ENCODE measurements at regions not wholly inside any gene's neighbourhood (a gene's known extent, or its start where the extent isn't known, plus 50 kb on each side); places are given as distances from the start of the nearest gene placed in this dataset.

- ChIA-PET POLR2A (no interaction called here), CTCF (no interaction called here)
- no peak for TF ChIP-seq CTCF (IDR thresholded peaks at IDR 0.05; ENCODE audit: control extremely low read depth, extremely low read depth, low read depth, missing control alignments)
- DNase-seq (ENCODE audit: extremely low spot score) = no peak
These were observed 405.5 kb downstream of the ARHGEF28 start for GRCh38 chr5:74031536-74031935.

GRCh38 chr5:74030821-74031220 lies 404.8 kb downstream of the ARHGEF28 start:
- ChIA-PET POLR2A (no interaction called here), CTCF (no interaction called here)
- TF ChIP-seq CTCF (IDR thresholded peaks at IDR 0.05; ENCODE audit: control extremely low read depth, extremely low read depth, low read depth, missing control alignments) = no peak
- DNase-seq (ENCODE audit: extremely low spot score) = no peak

- ChIA-PET CTCF (no interaction called here), POLR2A (no interaction called here)
- TF ChIP-seq CTCF (IDR thresholded peaks at IDR 0.05; ENCODE audit: control extremely low read depth, extremely low read depth, low read depth, missing control alignments) = no peak
- no peak for DNase-seq (ENCODE audit: extremely low spot score)
These were observed 404.4 kb downstream of the ARHGEF28 start for GRCh38 chr5:74030371-74030770.

- no peak for DNase-seq (ENCODE audit: extremely low spot score)
- POLR2A ChIA-PET = no interaction called here
- TF ChIP-seq CTCF (IDR thresholded peaks at IDR 0.05; ENCODE audit: control extremely low read depth, extremely low read depth, low read depth, missing control alignments) = no peak
- CTCF ChIA-PET = no interaction called here
These were observed 403.0 kb downstream of the ARHGEF28 start for GRCh38 chr5:74028976-74029375.

- ChIA-PET POLR2A (no interaction called here), CTCF (interaction anchor here (1.6 kb wide), 1 partner anchor 12 kb away, joined by 4 read pairs; no protein-coding TSS in a partner anchor)
- TF ChIP-seq CTCF (IDR thresholded peaks at IDR 0.05; ENCODE audit: control extremely low read depth, extremely low read depth, low read depth, missing control alignments) = no peak
- DNase-seq (ENCODE audit: extremely low spot score) = no peak
These were observed 402.4 kb downstream of the ARHGEF28 start for GRCh38 chr5:74028406-74028805.

GRCh38 chr5:74027732-74028338 lies 401.8 kb downstream of the ARHGEF28 start:
- TF ChIP-seq CTCF (IDR thresholded peaks at IDR 0.05; ENCODE audit: control extremely low read depth, extremely low read depth, low read depth, missing control alignments) = no peak
- DNase-seq (ENCODE audit: extremely low spot score) = no peak
- CTCF ChIA-PET = interaction anchor here (1.6 kb wide), 1 partner anchor 12 kb away, joined by 4 read pairs; no protein-coding TSS in a partner anchor
- POLR2A ChIA-PET = no interaction called here

Data from GM10248 (cell line).